HG03469 (cell line): ENCODE measurements at regions not wholly inside any gene's neighbourhood (a gene's known extent, or its start where the extent isn't known, plus 50 kb on each side); places are given as distances from the start of the nearest gene placed in this dataset.
A peak's percentile ranks its signal among the peaks of the same experiment; 100 is the strongest.

Experiments
- ATAC-seq: cut with Tn5 transposase; IDR thresholded peaks from one replicate; pipeline ENCODE4 v1.9.1; 2021; ENCODE audit warnings: mild to moderate bottlenecking, moderate library complexity, moderate number of reproducible peaks; ENCODE audit not compliant: unreplicated experiment

DNA sequence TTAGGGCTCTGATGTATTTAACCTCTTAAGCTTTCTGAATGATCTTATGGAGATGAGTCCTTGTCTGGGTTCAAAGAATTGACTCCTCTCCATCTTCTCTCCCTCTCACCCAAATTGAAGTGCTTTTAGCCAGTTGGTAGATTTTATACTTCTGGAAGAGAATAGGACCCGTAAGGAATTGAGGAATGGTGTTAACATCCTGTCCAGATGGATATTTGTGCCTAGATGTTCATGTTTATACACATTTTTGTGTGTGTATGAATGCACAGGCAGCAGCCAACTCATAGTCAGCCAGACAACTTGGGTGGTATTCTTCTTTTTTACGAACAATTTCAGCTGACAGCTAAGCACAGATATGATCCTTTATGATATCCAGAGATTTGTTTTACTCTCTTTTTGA is 449.6 kb upstream of the RGS6 start:
- no peak for ATAC-seq

DNA sequence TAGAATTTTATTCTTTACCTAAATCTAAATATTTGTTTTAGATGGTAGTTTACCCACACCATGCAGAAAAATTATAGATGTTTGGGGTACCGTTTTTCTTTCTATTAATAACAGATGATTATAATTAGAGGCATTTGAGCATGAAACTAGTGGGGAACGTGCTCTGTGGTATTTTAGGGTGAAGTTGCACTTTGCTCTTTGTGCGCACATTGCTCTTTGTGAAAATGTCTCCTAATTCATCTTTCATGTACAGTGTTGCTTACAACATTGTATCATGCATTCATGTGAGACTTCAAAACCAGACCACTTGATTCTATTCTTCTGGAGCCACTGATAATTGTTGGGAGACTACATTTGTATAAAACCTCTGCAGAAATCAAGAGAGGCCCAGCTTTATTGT is 449.1 kb upstream of the RGS6 start:
- ATAC-seq = no peak

DNA sequence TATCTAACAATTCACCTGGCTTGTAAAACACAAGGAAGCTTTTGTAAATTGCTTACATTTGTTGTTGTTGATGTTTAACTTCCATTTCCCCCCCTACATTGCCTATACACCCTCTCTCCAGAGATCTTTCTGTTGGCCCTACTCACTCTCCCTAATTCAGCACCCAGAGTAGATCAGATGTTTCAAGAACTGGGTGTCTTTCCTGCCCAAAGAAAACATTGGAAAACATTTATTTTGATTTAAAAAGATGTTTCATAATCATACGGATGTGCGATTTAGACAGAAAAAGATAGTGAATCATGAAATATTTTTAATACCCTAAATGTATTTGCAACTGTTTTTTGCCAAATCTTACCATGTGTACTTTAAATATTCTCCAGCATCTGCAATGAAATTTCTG is 446.4 kb upstream of the RGS6 start:
- ATAC-seq = no peak

DNA sequence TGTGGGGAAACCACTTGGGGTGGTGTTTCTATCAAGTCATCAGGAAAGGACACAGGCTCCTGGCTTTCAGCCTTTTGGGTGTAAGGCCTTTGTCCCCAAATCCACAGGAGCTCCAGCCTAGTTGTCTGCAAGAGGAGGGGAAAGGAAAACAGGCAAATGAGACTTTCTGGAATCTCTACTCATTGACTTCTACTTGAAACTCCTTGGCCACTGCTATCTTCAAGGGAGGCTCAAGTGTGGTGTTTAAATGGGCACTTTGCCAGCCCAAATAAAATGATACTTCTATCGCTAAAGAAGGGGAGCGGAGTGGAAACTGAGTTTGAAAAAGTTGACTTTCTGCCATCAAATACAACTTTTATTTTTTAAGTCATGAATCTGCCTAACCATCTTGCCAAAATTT is 445.9 kb upstream of the RGS6 start:
- no peak for ATAC-seq

DNA sequence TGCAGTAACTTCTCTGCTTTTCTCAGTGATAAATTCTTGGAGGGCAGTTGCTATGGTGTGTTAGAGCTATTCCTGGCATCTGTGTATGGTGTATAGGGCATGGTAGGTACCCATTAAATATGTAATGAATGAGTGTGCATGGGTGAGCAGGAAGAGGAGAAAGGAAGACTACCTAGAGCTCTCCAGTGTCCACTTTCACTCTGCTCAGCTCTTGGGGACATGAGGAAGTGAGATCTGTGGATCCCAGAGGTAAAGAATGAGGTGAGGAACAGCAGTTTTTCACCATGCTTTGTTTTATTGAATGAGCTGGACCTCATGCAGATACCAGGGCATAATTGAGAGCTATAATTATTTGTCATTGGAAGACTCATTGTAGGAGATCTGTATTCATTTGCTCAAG is 444.8 kb upstream of the RGS6 start:
- ATAC-seq = no peak

DNA sequence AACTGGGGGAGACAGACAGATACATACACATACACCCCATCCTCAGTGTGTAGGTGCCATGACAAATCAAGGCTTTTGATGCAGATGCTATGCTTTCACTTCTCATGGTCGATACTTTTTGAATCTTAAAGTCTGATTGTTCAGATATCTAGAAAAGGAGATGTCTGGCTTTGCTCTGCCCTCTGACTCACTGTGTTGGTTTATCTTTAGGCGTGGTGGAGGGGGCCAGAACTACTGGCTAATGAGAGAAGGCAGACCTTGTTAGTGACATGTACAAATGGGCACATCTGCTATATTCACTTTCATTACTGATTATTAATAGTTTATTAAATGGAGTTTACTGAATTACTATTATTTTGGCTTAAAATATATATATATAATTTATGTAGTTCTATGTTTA is 444.3 kb upstream of the RGS6 start:
- no peak for ATAC-seq

DNA sequence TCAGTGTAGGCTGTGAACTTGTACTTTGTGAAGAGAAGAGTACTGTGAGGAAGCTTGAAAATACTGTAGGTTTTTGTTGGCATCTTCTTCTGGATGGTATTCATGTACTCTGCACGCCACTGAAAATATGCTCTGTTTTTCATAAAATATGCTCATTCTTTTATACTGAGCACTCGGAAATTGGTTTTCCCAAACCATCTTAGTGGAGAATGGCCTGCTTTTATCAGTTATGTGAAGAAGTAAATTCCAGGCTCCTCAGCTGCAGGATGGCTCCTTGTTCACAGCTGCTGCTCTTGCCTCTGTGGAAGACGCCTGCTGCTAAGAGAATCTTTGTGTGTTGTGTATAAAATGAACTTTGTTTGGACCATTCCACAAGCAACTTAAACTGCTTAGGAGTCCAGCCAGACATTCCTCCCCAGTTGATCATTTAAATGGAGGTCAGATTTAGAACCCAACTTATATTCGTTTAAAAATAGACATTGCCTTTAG is 443.5 kb upstream of the RGS6 start:
- no peak for ATAC-seq

DNA sequence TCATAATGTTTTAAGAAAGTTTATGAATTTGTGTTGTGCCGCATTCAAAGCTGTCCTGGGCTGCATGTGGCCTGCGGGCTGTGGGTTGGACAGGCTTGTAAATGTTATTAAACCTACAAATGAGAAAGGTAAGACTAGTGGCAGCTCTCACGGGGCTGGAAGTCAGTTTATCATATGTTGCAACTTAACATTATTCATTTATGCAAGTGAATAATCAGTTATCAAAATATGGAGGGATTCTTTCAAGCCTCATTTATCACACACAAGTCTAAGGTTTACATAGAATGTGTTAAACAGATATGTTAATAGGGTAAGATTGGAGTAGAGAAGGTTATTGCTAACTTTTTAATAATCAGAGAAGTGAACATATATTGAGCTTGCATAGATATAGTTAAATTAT is 442.5 kb upstream of the RGS6 start:
- ATAC-seq = no peak

DNA sequence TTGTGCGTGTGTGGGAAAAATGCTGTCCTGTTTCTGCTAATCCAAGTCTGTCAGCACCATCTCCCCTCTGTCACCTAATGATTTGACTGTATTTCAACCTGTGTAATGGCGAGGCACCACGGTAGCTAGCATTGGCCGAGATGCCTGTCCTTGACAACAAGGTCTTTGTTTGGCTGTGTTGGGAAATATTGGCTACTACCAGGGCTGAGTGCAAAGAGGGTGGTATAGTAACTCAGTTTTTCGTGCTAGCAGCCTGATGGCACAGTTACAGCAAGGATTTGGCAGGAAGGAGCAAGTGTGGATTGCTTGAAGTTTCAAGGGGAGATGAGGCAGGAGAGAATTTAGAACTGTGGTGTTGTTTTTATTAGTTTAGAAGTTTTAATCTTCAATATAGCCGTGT is 440.3 kb upstream of the RGS6 start:
- ATAC-seq = no peak

DNA sequence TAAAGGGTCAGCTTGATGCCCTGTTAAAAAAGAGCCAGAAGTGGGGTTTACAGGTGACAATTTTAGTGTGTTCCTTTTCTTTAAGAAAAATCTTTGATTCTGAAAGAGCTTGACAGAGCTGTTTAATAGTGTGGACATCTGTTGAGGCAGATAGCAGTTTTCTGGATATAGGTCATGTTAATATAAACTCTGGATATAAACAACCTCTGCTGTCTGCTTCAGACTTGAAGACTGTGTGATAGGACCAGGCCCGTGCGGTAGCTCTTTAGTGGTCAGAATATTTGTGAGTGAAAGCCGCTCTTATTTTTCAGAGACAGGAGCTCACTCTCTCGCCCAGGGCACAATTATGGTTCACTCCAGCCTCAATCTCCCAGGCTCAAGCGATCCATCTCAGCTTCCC is 439.9 kb upstream of the RGS6 start:
- ATAC-seq = no peak

DNA sequence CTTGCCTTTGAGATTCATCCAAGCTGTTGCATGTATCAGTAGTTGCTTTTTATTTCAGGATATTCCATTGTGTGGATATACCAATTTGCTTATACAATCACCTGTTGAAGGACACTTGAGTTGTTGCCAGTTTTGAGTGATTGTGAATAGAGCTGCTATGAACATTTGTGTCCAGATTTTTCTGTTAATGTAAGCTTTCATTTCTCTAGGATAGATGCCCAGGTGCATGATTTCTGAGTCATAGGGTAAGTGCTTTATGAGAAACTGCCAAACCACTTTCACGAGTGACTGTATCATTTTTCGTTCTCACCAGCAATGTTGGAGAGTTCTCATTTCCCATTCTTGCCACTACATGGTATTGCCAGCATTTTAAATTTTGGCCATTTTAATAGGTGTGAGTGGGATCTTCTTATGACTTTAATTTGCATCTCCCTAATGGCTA is 434.6 kb upstream of the RGS6 start:
- ATAC-seq = peak; percentile 51

DNA sequence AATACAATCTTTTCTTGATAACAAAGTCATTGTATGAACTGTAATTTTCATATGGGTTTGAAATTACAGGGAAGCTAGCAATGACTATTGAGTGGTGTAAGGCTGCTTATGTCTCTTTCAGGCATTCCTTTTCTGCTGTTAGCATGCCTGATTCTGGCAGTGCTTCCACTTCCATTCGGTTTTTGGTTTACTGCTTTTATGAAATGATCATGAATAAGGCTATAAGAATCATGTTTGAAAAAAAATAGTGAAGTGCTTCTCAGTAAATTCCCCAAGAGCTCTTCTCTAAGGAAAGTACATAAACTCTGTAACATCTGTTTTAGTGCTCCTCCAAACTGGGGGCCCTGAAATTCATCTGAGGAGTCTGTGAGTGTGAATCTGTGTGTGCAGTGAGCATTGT is 434.0 kb upstream of the RGS6 start:
- peak; percentile 9 for ATAC-seq

DNA sequence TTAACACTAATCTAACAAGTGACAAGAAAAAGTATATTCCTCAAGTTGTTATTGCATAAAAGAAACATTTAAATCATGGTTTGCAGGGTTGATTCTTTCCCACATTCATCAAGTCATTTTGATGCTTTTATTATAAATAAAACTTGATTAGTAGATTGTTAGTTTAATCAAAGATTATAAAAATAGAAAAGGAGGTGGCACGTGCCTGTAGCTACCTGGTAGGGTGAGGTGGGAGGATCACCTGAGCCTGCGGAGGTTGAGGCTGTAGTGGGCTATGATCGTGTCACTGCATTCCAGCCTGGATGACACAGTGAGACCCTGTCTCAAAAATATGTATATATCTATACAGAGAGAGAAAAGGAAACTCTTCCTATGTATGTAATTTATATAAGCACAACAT is 433.2 kb upstream of the RGS6 start:
- no peak for ATAC-seq

DNA sequence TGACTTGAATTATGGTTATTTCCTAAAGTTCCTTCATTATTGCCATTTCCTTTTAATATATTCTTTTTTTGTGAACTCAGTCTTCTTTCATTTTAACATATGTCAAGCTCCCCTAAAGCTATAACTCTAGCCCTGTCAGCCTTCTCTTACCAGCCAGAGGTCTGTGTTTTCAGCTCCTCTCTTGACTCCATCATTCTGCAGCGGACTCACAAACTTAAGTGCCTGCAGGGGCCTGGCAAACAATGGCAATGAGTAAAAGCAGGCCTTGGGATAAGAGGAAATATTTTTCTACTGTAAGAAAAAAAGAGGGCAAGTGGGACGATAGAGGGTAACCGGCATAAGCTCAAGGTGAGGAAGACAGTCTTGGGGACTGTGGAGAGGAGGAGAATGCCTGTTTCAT is 424.5 kb upstream of the RGS6 start:
- no peak for ATAC-seq

DNA sequence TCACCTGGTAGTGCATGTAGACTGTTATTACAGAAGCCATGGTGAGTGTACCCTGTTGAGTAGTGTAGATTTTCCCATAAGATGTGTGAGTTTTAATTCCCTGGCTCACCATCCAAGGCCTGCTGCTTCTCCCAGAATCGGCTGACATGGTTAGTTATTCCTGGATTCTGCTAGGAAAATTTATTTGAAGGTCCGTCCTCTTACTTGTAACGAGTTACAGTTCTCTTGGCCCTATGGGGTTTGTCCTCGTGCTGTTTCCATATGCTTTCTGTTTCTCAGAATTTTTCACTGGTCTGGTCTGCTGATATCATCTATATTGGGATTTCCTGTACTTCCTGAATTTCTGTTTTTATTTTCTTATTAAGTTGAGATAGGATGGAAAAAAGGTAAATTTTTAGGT is 423.3 kb upstream of the RGS6 start:
- ATAC-seq = no peak

DNA sequence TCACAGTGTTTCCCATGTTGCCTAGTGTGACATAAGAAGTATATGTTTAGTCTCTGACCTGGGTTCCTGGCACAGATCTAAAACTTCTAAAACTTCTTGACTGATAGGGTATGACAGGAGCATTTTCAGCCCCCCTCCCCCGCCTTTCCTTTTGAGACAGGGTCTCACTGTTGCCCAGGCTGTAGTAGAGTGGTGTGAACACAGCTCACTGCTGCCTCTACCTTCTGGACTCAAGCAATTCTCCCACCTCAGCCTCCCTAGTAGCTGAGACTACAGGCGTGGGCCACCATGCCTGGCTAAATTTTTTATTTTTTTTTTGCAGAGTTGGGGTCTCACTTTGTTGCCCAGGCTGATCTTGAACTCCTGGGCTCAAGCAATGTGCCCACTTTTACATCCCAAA is 421.1 kb upstream of the RGS6 start:
- no peak for ATAC-seq

DNA sequence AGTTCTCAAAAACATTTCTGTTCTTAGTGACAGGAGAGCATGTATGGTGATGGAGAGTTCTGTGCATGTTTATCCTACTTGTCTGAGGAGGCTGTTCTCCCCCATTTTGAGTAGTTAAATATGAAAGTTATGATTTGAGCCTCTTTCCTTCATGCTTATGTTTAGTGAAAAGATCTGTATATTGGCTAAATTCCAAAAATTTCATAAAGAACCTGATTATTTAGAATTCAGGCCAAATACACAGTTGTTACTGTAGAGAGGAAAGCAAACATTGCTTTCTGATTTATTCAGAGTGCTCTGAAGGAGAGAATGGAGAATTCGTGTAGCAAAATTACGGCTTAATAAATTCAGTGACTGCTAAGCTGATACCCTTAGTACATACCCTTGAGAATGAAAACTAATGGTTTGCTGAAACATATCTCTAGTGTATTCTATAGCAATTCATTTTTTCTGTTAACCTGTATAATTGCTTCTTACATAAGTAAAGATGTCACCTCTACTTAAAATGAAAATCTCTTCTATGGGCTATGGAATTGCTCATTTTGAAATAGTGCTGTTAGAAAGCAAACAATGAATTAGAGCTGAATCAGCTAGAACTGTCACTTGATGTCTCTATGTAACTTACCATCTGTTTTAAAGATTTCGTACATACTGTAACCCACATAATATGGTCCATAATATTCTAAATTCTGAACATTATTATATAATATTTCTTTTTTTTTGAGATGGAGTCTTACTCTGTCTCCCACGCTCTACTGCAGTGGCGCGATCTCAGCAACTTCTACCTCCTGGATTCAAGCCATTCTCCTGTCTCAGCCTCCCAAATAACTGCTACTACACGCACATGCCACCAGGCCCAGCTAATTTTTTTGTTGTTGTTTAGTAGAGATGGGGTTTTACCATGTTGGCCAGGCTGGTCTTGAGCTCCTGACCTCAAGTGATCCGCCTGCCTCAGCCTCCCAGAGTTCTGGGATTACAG is 417.0 kb upstream of the RGS6 start:
- no peak for ATAC-seq

DNA sequence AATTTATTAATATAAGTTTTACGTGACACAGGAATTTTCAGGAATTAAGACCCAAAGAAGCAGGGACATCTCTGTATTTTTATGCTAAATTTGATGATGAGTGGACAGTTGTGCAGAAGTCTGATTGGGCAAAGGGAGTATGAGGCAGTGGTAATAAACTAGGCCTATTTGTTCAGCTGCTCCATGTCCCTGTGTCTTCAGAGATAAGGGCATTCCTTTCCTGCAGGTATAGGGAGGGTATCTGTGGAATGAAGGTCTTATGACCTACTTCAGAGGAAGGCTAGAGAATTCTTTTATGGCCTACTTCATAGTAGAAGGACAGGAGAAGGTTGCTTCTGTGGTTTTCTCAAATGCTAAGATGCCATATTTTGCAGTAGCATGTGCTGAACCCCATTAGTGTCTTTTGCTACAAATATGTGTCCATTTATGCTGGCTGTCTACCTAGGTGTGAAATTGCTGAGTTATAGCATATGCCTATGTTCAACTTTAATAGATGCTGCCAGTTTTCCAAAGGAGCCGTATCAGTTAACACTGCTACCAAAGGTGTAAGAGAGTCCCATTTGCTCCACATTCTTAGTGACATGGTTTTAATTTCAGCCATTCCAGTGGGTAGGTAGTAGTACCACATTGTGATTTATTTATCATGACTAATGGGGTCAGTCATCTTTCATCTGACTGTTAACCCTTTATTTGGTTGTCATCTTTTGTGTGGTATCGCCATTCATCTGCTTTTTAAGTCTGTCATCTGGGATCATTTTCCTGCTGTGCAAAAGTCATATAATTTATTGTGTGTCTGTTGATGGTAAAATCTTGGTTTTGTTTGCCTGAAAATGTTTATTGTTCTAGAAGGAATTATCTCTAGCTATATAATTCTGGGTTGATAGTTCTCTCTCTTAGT is 410.7 kb upstream of the RGS6 start:
- ATAC-seq = no peak

DNA sequence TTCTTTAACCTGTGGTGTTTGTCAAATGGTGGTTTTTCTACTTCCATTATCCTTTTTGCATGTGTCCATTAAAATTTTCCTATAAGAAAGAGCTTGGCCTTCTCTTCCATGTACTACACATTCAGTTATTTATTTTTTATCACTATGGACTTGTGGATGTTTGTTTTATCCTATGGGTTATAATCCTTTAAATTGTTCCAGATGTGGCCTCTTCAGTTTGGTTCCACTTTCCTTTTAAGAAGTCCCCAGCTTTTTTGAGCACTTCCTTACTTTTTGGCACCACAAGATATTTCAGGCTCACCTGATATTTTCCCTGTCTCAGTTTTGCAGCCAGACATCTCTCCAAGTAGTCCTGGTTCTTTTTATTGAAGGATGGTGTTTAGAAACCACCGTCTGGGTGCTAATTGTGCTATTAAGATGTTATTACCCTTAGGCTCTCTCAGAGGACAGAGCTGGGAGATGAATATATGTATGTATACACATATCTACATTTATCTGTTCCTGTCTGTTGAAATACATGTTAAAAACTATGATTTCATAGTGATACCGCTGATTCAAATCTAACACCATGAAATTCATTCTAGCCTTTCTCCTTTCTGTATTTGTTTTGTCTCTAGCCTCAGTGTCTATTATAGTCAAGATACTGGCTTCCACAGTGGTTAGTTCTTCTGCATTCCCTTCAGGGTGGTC is 408.5 kb upstream of the RGS6 start:
- peak; percentile 55 for ATAC-seq

DNA sequence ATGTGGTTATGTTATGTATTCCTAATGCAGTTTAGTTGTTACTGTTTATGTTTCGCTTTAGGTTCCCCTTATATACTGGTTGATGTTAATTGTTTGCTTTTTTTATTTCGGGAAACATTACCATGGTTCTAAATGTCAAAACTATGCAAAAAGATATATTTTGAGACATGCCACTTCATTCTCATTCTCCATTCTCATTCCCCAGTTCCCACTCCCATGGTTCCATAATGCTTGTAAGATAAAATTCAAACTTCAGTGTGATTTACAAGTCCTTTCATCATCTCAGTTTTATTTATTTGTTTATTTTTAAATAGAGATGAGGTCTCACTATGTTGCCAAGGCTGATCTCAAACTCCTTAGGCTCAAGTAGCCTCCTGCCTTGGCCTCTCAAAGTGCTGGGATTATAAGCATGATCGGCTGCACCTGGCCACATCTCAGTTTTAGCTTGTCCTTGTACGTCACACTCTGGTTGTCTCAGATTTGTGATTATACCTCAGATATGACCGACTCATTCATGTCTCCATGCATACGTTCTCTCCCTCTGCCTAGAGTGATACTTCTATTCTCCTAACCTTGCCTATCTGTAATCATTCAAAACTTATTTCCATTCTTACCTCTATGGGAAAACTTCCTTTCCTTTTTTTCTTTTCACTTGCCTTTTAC is 407.8 kb upstream of the RGS6 start:
- no peak for ATAC-seq
